ENCODE measurements at regions not wholly inside any gene's neighbourhood (a gene's known extent, or its start where the extent isn't known, plus 50 kb on each side); places are given as distances from the start of the nearest gene placed in this dataset.
A peak's percentile ranks its signal among the peaks of the same experiment; 100 is the strongest.
"Not testable (repeated sequence)": the region's sequence is repeated elsewhere in the genome, so short reads cannot be mapped to it uniquely, and the experiment has no call there.

DNA sequence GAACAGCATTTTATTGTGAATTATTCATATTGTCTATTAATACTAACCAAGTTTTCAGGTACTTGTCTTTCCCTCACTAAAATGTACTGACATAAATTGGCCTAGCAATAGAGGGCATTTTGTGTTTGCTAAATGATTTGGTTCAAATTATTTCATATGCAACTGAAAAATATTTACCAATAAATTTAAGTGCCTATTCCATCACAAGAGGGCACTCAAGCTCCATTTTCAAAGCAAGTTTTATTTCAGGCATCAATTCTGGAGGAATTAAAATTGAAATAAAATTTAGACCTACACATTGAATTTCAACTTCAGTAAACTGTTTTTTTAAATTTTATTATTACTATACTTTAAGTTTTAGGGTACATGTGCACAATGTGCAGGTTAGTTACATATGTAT lies 114.3 kb upstream of the SYNCRIP start:
- Histone ChIP-seq H3K36me3 (no peaks in the 10 kb centered on the region), H3K27me3 (no peaks in the 10 kb centered on the region), H3K9me3 (no peaks in the 10 kb centered on the region), H3K4me3 (no peak overlapping the region), H3K27ac (no peak overlapping the region), H3K4me1 (no peaks in the 10 kb centered on the region)
- TF ChIP-seq, protein P1, sequence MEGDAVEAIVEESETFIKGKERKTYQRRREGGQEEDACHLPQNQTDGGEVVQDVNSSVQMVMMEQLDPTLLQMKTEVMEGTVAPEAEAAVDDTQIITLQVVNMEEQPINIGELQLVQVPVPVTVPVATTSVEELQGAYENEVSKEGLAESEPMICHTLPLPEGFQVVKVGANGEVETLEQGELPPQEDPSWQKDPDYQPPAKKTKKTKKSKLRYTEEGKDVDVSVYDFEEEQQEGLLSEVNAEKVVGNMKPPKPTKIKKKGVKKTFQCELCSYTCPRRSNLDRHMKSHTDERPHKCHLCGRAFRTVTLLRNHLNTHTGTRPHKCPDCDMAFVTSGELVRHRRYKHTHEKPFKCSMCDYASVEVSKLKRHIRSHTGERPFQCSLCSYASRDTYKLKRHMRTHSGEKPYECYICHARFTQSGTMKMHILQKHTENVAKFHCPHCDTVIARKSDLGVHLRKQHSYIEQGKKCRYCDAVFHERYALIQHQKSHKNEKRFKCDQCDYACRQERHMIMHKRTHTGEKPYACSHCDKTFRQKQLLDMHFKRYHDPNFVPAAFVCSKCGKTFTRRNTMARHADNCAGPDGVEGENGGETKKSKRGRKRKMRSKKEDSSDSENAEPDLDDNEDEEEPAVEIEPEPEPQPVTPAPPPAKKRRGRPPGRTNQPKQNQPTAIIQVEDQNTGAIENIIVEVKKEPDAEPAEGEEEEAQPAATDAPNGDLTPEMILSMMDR (IDR thresholded peaks at IDR 0.05), result peak in 2 of 4 experiments; percentile 22 to 25
- TF ChIP-seq POLR2A (IDR thresholded peaks at IDR 0.05), result no peak
- intact Hi-C loops (cut with DNase I; ENCODE audit: low total_unique reads), result no loop called here
- no peak for DNase-seq

DNA sequence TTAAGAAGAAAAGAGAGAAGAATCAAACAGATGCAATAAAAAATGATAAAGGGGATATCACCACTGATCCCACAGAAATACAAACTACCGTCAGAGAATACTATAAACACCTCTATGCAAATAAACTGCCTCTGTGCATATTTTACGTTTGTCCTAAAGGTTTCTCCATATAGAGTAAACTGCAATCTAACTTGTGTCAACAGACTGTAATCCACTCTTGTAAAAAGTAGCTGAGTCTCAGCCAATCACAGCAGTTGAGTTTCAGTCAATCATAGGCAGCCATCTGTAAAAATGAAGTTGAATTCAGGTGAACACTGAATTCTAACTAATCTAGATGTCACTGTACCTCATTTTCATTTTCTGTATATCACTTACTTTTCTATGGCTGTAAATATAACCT lies 112.2 kb upstream of the SYNCRIP start:
- no peaks in the 10 kb centered on the region for H3K9me3 ChIP-seq
- H3K36me3 ChIP-seq, result no peaks in the 10 kb centered on the region
- H3K27ac ChIP-seq, result no peak overlapping the region
- intact Hi-C loops (cut with DNase I; ENCODE audit: low total_unique reads), result no loop called here
- no peaks in the 10 kb centered on the region for H3K27me3 ChIP-seq
- H3K4me3 ChIP-seq, result no peak overlapping the region
- H3K4me1 ChIP-seq, result no peaks in the 10 kb centered on the region
- no peak for DNase-seq
- TF ChIP-seq, protein P1 (IDR thresholded peaks at IDR 0.05), result no peak
- no peak for TF ChIP-seq POLR2A (IDR thresholded peaks at IDR 0.05)

DNA sequence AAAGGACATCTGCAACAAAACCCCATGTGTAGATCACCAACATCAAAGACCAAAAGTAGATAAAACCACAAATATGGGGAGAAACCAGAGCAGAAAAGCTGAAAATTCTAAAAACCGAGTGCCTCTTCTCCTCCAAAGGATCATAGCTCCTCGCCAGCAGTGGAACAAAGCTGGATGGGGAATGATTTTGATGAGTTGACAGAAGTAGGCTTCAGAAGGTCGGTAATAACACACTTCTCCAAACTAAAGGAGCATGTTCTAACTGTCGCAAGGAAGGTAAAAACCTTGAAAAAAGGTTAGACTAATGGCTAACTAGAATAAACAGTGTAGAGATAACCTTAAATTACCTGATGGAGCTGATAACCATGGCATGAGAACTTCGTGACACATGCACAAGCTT lies 109.9 kb upstream of the SYNCRIP start:
- Histone ChIP-seq H3K36me3 (no peaks in the 10 kb centered on the region), H3K9me3 (no peaks in the 10 kb centered on the region), H3K27me3 (no peaks in the 10 kb centered on the region), H3K27ac (no peak overlapping the region), H3K4me3 (no peak overlapping the region), H3K4me1 (no peaks in the 10 kb centered on the region)
- intact Hi-C loops (cut with DNase I; ENCODE audit: low total_unique reads), result no loop called here
- TF ChIP-seq, protein P1 (IDR thresholded peaks at IDR 0.05), result no peak
- no peak for TF ChIP-seq POLR2A (IDR thresholded peaks at IDR 0.05)
- DNase-seq, result no peak

DNA sequence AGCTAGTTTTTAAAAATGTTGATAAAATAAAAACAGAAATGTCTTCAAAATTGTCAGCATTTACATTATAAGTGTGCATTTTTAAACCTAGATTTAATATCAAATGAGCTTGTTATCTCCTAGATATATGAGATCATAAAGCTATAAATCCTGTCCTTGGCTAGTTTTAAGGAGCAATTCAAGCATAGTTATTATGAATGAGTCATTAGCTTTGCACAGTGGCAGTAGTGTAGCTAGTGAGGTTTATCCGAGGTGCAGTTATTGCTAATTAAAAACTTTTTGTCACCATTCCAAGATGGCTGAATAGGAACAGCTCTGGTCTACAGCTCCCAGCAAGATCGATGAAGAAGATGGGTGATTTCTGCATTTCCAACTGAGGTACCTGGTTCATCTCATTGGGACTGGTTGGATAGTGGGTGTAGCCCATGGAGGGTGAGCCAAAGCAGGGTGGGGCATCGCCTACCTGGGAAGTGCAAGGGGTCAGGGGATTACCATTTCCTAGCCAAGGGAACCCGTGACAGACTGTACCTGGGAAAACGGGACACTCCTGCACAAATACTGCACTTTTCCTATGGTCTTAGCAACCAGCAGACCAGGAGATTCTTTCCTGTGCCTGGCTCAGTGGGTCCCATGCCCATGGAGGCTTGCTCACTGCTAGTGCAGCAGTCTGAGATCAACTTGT lies 108.8 kb upstream of the SYNCRIP start:
- intact Hi-C loops (cut with DNase I; ENCODE audit: low total_unique reads), result no loop called here
- TF ChIP-seq POLR2A (IDR thresholded peaks at IDR 0.05), result no peak
- TF ChIP-seq, protein P1 (IDR thresholded peaks at IDR 0.05), result no peak
- no peaks in the 10 kb centered on the region for H3K36me3 ChIP-seq
- H3K4me3 ChIP-seq, result no peak overlapping the region
- DNase-seq, result no peak
- H3K9me3 ChIP-seq, result no peaks in the 10 kb centered on the region
- no peak overlapping the region for H3K27ac ChIP-seq
- no peaks in the 10 kb centered on the region for H3K27me3 ChIP-seq
- no peaks in the 10 kb centered on the region for H3K4me1 ChIP-seq

DNA sequence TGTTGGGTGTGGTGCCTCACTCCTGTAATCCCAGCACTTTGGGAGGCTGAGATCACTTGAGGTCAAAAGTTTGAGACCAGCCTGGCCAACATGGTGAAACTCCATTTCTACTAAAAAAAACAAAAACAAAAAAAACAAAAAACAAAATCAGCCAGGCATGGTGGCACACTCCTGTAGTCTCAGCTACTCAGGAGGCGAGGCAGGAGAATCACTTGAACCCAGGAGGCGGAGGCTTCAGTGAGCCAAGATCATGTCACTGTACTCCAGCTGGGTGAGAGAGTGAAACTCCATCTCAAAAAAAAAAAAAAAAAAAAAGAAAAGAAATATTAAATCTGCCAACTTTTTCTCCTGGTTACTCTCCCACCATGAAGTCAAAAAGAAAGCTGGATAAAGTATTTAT lies 107.5 kb upstream of the SYNCRIP start:
- H3K9me3 ChIP-seq; intact Hi-C loops (cut with DNase I; ENCODE audit: low total_unique reads): not testable (repeated sequence)

DNA sequence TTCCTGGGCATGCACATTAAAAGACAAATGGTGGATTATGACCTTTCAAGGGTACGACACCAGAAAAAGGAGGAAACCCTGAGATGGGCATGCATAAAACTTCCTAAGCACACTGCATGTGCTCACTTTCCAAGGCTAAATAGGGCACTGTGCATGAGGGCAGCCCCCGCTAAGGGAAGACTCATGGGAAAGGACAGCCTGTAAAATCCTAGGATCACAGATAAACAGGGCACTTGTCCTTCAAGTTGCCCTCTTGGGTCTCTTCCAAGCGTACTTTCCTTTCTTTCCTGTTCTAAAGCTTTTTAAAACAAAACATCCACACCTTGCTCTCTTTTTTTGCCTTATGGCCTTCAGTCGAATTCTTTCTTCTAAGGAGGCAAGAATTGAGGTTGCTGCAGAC lies 106.5 kb upstream of the SYNCRIP start:
- Histone ChIP-seq H3K36me3 (no peaks in the 10 kb centered on the region), H3K4me3 (no peak overlapping the region), H3K27ac (no peak overlapping the region), H3K9me3 (no peaks in the 10 kb centered on the region), H3K4me1 (no peaks in the 10 kb centered on the region), H3K27me3 (no peaks in the 10 kb centered on the region)
- intact Hi-C loops (cut with DNase I; ENCODE audit: low total_unique reads), result no loop called here
- no peak for TF ChIP-seq POLR2A (IDR thresholded peaks at IDR 0.05)
- TF ChIP-seq, protein P1 (IDR thresholded peaks at IDR 0.05), result no peak
- DNase-seq, result no peak

More for the DNA sequence above, 107.5 kb upstream of the SYNCRIP start:
- not testable (repeated sequence) for H3K4me3 ChIP-seq, H3K27me3 ChIP-seq, H3K4me1 ChIP-seq, H3K36me3 ChIP-seq, H3K27ac ChIP-seq, DNase-seq
